Left forelimb (tissue), 1 donor: ENCODE measurements at regions not wholly inside any gene's neighbourhood (a gene's known extent, or its start where the extent isn't known, plus 50 kb on each side); places are given as distances from the start of the nearest gene placed in this dataset.

Experiments used
- DNase-seq: peaks from one replicate; pipeline ENCODE4 v3.0.0-alpha.2; 2018; ENCODE audit warnings: low spot score

DNA sequence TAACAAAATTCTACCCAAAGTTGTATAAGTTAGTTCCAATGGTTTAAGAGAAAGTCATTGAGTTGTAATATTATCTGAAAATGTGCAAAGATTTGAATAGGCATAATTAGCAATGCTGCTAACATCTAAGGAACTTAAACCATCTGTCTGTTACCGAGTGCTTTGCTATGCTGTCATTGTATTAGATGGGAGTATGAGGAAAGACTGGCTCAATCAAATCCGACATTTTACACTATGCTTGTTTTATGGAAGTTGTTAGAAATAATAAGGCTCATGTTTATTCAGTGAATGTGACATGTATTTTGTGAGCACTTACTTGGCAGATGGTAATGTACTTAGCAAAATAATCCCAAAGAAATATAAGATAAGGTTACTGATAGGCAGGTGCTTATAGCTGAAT, 1715.1 kb downstream of the PCDH7 start:
- DNase-seq: no peak

DNA sequence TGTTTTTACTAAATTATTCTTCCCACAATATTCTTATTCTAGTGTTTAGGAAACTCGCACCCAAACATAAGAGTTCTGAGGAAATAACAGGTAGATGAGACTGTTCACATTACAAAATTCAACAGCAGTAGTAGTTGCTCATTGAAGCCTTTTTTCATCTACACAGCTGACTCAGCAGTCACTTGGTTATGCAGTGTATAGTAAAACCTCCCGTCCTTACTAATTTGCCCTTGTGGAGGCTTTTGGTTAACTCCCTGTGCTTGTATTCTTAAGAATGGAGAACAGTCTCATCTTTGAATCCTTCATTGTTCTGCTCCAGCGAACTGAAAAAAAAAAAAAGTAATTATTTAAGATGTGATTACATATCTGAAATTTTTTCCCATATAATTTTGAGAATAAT, 1716.6 kb downstream of the PCDH7 start:
- no peak for DNase-seq

DNA sequence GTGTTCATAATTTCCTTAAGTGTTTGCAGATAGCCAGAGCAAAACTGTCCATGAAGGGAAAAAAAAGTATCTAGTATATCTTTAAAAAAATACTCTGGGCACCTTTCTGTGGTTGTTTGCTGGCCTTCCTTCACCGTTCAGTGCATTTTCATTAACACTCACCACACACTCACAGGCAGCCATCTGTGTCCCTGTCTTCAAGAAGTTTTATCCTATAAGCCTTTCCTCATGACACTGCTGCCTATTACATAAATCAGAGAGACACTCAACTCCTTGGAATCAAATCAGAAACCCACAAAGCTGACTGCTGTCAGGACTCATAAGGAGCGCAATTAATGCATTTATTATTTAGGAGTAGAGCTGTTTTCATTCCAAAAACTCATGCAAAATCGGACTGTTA, 1720.2 kb downstream of the PCDH7 start:
- no peak for DNase-seq

DNA sequence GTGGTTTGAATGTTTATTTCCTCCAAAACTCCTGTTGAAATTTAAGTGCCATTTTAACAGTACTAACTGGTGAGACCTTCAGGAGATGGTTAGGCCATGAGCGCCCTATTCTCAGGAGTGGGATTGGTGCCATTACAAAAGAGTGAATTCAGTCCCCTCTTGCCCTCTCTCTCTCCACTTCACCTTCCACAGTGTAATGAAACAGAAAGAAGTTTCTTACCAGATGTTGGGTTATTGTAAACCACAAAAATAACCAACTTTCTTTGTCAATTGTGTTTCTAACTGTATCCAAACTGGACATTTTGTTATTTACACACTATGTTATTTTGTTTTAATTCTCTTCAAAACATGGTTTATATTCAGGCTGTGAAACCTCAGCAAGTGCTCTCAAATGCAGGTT, 1734.3 kb downstream of the PCDH7 start:
- DNase-seq: no peak

- no peak for DNase-seq
These were observed 1735.1 kb downstream of the PCDH7 start for GRCh38 chr4:32455231-32455630.

DNA sequence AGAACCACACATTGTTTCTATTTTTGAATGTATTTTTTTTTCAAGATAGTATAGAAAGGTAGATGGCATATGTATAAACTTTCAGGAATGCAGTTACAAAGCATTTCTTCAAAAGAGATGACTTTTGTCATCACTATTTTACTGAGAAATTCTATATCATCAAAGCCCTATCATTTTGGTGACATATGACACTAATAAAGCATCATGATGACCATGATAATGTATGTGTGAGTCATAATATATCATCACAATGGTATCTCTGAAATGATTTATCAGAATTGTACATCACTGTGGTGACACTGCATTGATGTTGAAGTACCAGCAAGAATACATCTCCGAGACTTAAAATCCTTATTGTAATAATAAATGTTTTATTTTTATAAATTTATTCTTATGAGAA, 1740.8 kb downstream of the PCDH7 start:
- DNase-seq: no peak

GRCh38 chr4:32462944-32463343, 1742.8 kb downstream of the PCDH7 start:
- DNase-seq: no peak

DNA sequence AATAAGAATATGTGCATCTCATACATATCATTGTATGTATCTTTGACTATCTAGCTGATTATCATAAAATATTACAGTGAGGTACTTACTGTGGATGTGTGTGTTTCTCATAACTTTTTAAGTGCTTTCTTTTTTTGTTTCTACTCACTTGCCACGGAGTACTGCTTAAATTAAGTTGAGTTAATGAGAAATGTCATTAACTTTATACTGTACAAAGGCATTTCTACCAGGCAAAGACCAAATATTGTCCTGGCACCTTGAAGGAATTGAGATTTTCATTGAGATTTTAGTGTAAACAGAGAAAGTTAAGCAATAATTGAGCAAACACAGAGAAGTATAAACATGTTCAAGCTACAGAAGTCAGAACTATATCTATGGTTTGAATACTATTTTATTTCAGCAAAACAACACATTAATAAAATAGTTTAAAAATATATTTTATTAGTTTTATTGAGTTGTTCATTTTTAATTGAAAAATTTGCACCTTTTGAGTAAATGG, 1750.0 kb downstream of the PCDH7 start:
- no peak for DNase-seq

DNA sequence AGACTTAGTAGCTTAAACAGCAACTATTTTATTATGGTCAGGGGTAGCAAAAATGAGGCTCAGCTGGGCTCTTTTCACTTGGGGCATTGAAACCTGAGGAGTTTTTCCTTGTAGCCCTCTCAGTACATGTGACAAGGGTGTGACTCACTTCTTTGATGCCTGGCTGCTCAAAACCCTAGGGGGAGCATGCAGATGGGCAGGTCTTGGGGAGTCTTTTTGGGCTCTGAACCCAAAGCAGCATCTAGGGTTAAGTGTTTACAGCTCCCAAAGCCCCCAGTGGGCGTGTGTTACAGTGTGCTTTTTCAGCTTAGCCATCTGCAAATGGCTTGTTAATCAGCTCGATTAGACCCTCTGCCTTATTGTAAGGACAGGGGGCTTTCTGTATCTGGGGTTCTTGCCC, 1752.7 kb downstream of the PCDH7 start:
- DNase-seq: no peak

- no peak for DNase-seq
These were observed 1755.5 kb downstream of the PCDH7 start for GRCh38 chr4:32475710-32476109.

DNA sequence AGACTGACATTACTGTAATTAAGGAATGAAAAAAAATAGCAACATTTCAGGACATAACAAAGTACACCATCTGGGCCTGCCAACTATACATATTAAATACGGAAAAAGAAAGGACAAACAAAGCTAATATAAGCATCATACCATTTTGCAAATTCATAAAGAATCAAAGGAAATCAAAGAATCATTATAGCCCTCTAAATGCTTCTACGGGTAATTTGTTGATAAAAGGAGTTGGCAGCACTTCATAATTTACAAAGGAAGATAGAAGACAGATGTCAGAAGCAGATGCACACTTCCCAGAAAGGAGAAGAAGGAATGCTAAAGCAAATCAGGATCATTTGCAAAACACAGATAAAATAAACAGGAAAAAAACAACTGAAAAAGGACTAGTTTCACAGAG, 1757.3 kb downstream of the PCDH7 start:
- no peak for DNase-seq

- no peak for DNase-seq
These were observed 1765.8 kb downstream of the PCDH7 start for GRCh38 chr4:32485956-32486355.

GRCh38 chr4:32488690-32489089, 1768.5 kb downstream of the PCDH7 start:
- DNase-seq: no peak

DNA sequence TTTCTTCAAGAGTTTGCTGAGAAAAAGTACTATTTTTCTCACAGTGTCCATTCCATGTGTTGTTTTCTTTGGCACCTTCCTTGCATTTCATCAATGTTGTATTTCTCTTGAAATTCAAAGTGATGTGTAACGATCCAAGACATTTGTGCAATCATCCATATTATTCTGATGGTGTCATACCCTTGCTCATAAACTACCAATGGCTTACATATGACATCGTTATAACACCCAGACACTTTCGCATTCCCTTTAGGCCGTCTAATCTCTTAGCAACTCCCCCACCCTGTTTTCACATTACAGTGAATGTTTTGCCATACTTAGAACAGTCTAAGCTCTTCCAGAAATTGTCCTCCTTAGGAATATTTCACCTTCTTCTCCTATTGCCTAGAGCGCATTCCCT, 1779.0 kb downstream of the PCDH7 start:
- no peak for DNase-seq

DNA sequence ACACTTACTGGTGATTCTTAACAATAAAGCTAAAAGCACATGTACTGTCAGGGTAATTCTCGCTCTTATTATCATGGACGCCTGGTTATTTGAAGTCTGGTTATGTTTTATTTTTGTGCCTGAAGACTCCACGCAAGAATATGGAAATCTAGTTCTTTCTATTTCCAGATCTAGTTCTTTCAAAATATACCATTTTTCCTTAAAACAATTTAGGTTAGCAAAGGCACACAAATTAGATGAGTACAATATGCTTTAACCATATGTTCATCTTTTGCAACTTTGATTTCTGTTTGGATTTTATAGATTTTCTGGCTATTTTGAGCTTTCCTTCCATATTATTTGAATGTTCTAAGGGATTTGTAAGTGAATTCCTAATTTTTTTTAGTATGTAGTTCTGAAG, 1783.1 kb downstream of the PCDH7 start:
- no peak for DNase-seq

GRCh38 chr4:32506067-32506466, 1785.9 kb downstream of the PCDH7 start:
- no peak for DNase-seq

- DNase-seq: no peak
These were observed 1798.9 kb downstream of the PCDH7 start for GRCh38 chr4:32519060-32519459.

DNA sequence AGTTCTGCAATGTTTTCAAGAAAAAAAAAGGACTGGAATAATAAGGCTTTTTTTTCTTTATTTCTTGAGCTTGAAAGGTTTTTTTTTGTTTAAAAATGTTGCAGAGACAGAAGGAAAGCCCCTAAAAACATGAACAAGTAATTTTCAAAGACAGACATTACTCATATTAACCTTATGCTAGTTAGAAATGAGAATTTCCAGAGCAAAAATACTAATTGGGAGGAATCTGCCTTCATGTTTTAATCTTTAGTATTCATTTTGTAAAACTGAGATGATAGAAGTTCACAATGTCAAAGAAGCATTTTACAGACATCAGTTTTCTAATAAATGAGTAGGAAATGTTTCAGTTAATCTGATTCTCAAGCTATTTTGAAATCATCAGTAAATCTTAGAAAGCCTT, 1805.3 kb downstream of the PCDH7 start:
- DNase-seq: no peak

GRCh38 chr4:32544846-32545245, 1824.7 kb downstream of the PCDH7 start:
- DNase-seq: no peak

GRCh38 chr4:32551943-32552342, 1831.8 kb downstream of the PCDH7 start:
- DNase-seq: no peak

- DNase-seq: no peak
These were observed 1840.1 kb downstream of the PCDH7 start for GRCh38 chr4:32560306-32560705.

DNA sequence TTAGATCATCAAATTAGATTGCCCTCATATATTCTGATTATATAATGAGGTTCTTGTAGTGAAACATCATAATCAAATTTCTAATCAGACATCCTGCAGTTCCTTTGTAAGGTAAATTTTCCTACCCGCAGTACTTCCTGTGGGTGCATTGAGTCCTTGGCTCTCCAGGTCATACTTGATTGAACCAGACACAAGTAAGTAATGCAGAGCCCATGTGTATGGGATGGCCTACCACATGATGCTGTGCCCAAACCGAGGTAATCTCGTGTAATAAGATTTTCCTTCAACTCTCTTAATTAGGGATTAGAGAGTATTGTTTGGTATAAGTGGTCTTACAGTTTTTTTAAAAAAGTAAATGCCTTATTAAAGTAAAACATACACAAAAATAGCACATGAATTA, 1841.8 kb downstream of the PCDH7 start:
- no peak for DNase-seq

DNA sequence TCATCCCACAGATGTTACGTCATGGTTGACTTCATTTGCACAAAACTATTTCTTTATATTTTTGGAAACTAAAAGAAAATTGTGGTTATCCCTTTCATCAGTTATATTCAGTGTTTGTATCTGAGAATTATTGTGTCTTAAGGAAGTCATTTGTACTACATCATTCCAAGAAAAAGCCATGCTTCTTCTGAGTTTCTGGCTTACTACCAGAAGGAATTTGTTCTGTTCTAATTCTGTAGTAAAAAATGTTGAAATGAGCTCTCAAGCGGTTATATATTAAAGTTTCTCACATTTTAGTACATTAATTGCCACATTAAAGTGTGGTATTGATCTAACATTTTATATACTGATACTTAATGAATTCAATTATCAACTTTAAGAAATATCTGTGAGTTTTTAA, 1844.5 kb downstream of the PCDH7 start:
- DNase-seq: no peak

DNA sequence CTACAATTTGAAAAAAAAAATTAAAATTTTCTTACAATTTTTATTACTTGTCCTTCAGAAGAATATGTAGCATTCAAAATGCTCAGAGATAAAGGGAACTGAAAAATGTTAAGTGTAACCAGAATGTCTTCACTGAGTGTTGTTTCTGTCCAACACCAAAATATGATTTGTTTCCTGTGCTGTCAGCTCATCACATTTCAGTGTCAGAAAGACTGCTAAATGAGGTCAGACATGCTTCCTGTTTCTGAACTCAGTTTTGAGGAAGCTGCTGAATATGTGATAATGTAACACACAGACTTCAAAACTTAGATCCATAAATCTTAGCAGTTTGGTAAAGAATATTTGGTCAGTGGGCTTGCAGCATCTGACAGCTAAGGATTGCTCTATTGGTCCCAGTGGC, 1849.7 kb downstream of the PCDH7 start:
- no peak for DNase-seq

DNA sequence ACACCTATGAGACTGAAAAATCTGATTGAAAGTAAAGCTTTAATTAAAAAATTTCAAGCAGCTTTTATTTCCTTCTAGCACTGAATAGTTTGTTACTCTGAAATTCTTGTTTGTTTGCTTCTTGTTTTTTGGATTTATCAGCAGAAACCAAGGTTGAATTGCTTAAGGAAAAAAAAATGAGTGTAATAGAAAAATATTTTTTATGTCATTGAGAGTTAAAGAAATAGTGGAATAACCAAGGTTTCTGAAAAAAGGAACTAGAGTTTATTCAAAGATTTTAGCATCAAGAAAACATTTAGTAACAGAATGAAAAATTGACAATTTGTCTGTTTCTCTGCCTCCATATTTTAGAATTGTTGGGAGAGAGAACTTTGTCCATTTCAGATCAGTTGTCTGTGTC, 1852.2 kb downstream of the PCDH7 start:
- no peak for DNase-seq
